B cell (primary cell): ENCODE measurements at regions not wholly inside any gene's neighbourhood (a gene's known extent, or its start where the extent isn't known, plus 50 kb on each side); places are given as distances from the start of the nearest gene placed in this dataset.
"Not testable (repeated sequence)": the region's sequence is repeated elsewhere in the genome, so short reads cannot be mapped to it uniquely, and the experiment has no call there.

Source experiments
- EZH2 ChIP-seq: IDR thresholded peaks from 2 replicates; pipeline ENCODE4 v1.6.1; 2012; ENCODE audit warnings: borderline replicate concordance, low read depth, mild to moderate bottlenecking, moderate library complexity, low read length; ENCODE audit not compliant: insufficient read depth, poor library complexity, severe bottlenecking
- TF ChIP-seq, protein P1 (sequence below): fragments of 200-600 bp; IDR thresholded peaks from one replicate; pipeline ENCODE4 v1.8.0; 2022; ENCODE audit warnings: antibody characterized with exemption, mild to moderate bottlenecking

DNA sequence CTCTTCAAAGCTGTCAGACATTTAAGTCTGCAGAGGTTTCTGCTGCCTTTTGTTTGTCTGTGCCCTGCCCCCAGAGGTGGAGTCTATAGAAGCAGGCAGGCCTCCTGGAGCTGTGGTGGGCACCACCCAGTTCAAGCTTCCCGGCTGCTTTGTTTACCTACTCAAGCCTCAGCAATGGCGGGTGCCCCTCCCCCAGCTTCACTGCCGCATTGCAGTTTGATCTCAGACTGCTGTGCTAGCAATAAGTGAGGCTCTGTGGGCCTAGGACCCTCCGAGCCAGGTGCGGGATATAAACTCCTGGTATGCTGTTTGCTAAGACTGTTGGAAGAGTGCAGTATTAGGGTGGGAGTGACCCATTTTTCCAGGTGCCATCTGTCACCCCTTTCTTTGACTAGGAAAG is 145.5 kb downstream of the DMRT2 start:
- TF ChIP-seq, protein P1, sequence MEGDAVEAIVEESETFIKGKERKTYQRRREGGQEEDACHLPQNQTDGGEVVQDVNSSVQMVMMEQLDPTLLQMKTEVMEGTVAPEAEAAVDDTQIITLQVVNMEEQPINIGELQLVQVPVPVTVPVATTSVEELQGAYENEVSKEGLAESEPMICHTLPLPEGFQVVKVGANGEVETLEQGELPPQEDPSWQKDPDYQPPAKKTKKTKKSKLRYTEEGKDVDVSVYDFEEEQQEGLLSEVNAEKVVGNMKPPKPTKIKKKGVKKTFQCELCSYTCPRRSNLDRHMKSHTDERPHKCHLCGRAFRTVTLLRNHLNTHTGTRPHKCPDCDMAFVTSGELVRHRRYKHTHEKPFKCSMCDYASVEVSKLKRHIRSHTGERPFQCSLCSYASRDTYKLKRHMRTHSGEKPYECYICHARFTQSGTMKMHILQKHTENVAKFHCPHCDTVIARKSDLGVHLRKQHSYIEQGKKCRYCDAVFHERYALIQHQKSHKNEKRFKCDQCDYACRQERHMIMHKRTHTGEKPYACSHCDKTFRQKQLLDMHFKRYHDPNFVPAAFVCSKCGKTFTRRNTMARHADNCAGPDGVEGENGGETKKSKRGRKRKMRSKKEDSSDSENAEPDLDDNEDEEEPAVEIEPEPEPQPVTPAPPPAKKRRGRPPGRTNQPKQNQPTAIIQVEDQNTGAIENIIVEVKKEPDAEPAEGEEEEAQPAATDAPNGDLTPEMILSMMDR: not testable (repeated sequence)
- TF ChIP-seq EZH2: not testable (repeated sequence)
